ENCODE measurements at regions not wholly inside any gene's neighbourhood (a gene's known extent, or its start where the extent isn't known, plus 50 kb on each side); places are given as distances from the start of the nearest gene placed in this dataset.
A peak's percentile ranks its signal among the peaks of the same experiment; 100 is the strongest.

GRCh38 chr9:742104-742503 lies 99.4 kb upstream of the DMRT1 start:
- Histone ChIP-seq H3K36me3 (ENCODE audit: insufficient read depth, low read length) (peaks cover 83% of the 10 kb centered on the region), H2AFZ (ENCODE audit: low read length) (no peak overlapping the region), H3K4me1 (ENCODE audit: insufficient read depth, low read length) (peaks cover 24% of the 10 kb centered on the region), H3K27me3 (ENCODE audit: insufficient read depth, low read length) (no peaks in the 10 kb centered on the region), H3K27ac (ENCODE audit: low read depth, low read length) (no peak overlapping the region), H3K4me2 (ENCODE audit: insufficient read depth, low read length) (no peak overlapping the region), H3K4me3 (ENCODE audit: insufficient read depth, low read length) (no peak overlapping the region), H3K9me3 (ENCODE audit: low read depth, low read length) (no peaks in the 10 kb centered on the region), H3K79me2 (ENCODE audit: insufficient read depth, low read length) (no peaks in the 10 kb centered on the region), H4K20me1 (ENCODE audit: insufficient read depth, low read length) (no peaks in the 10 kb centered on the region)
- DNase-seq (ENCODE audit: insufficient read length, low spot score, missing footprints), result no peak
- no peak for TF ChIP-seq CTCF (IDR thresholded peaks at IDR 0.05; ENCODE audit: extremely low read depth, low read depth, low read length)

GRCh38 chr9:742914-743589 lies 98.4 kb upstream of the DMRT1 start:
- no peak overlapping the region for H3K4me2 ChIP-seq (ENCODE audit: insufficient read depth, low read length)
- peak; percentile 32 for DNase-seq (ENCODE audit: insufficient read length, low spot score, missing footprints)
- peaks cover 82% of the 10 kb centered on the region for H3K36me3 ChIP-seq (ENCODE audit: insufficient read depth, low read length)
- H4K20me1 ChIP-seq (ENCODE audit: insufficient read depth, low read length), result no peaks in the 10 kb centered on the region
- no peaks in the 10 kb centered on the region for H3K79me2 ChIP-seq (ENCODE audit: insufficient read depth, low read length)
- no peak overlapping the region for H3K4me3 ChIP-seq (ENCODE audit: insufficient read depth, low read length)
- no peak for TF ChIP-seq CTCF (IDR thresholded peaks at IDR 0.05; ENCODE audit: extremely low read depth, low read depth, low read length)
- H3K27me3 ChIP-seq (ENCODE audit: insufficient read depth, low read length), result no peaks in the 10 kb centered on the region
- H3K27ac ChIP-seq (ENCODE audit: low read depth, low read length), result no peak overlapping the region
- no peaks in the 10 kb centered on the region for H3K9me3 ChIP-seq (ENCODE audit: low read depth, low read length)
- H3K4me1 ChIP-seq (ENCODE audit: insufficient read depth, low read length), result peaks cover 16% of the 10 kb centered on the region
- no peak overlapping the region for H2AFZ ChIP-seq (ENCODE audit: low read length)

GRCh38 chr9:744046-744712 lies 97.3 kb upstream of the DMRT1 start:
- Histone ChIP-seq H3K27me3 (ENCODE audit: insufficient read depth, low read length) (no peaks in the 10 kb centered on the region), H2AFZ (ENCODE audit: low read length) (no peak overlapping the region), H3K9me3 (ENCODE audit: low read depth, low read length) (no peaks in the 10 kb centered on the region), H3K79me2 (ENCODE audit: insufficient read depth, low read length) (no peaks in the 10 kb centered on the region), H4K20me1 (ENCODE audit: insufficient read depth, low read length) (no peaks in the 10 kb centered on the region), H3K36me3 (ENCODE audit: insufficient read depth, low read length) (peaks cover 80% of the 10 kb centered on the region), H3K4me2 (ENCODE audit: insufficient read depth, low read length) (no peak overlapping the region), H3K4me1 (ENCODE audit: insufficient read depth, low read length) (peaks cover 8% of the 10 kb centered on the region), H3K4me3 (ENCODE audit: insufficient read depth, low read length) (no peak overlapping the region), H3K27ac (ENCODE audit: low read depth, low read length) (no peak overlapping the region)
- TF ChIP-seq CTCF (IDR thresholded peaks at IDR 0.05; ENCODE audit: extremely low read depth, low read depth, low read length), result no peak
- no peak for DNase-seq (ENCODE audit: insufficient read length, low spot score, missing footprints)

GRCh38 chr9:744790-745484 lies 96.6 kb upstream of the DMRT1 start:
- DNase-seq (ENCODE audit: insufficient read length, low spot score, missing footprints), result no peak
- H3K9me3 ChIP-seq (ENCODE audit: low read depth, low read length), result no peaks in the 10 kb centered on the region
- no peak overlapping the region for H3K4me3 ChIP-seq (ENCODE audit: insufficient read depth, low read length)
- no peak for TF ChIP-seq CTCF (IDR thresholded peaks at IDR 0.05; ENCODE audit: extremely low read depth, low read depth, low read length)
- no peak overlapping the region for H3K4me2 ChIP-seq (ENCODE audit: insufficient read depth, low read length)
- H3K79me2 ChIP-seq (ENCODE audit: insufficient read depth, low read length), result no peaks in the 10 kb centered on the region
- no peak overlapping the region for H2AFZ ChIP-seq (ENCODE audit: low read length)
- H3K36me3 ChIP-seq (ENCODE audit: insufficient read depth, low read length), result peaks cover 73% of the 10 kb centered on the region
- no peak overlapping the region for H3K27ac ChIP-seq (ENCODE audit: low read depth, low read length)
- no peaks in the 10 kb centered on the region for H3K27me3 ChIP-seq (ENCODE audit: insufficient read depth, low read length)
- H4K20me1 ChIP-seq (ENCODE audit: insufficient read depth, low read length), result no peaks in the 10 kb centered on the region
- peaks cover 10% of the 10 kb centered on the region for H3K4me1 ChIP-seq (ENCODE audit: insufficient read depth, low read length)
